Activated naive CD4-positive, alpha-beta T cell treated with anti-CD3 and anti-CD28 coated beads for 36 hours (primary cell): ENCODE measurements at regions not wholly inside any gene's neighbourhood (a gene's known extent, or its start where the extent isn't known, plus 50 kb on each side); places are given as distances from the start of the nearest gene placed in this dataset.

Experiments used
- CTCF ChIA-PET: fragments of 350-600 bp; sonication (Branson Sonifier 250); formaldehyde crosslinking; loops from one replicate; lab custom pipeline; 2021; ENCODE audit warnings: antibody characterized with exemption; lab: Charles Lee
- DNase-seq: peaks from one replicate; pipeline ENCODE4 v3.0.0-alpha.2; 2020
- H3K27ac Mint-ChIP-seq: one replicate; pipeline ENCODE4 v1.8.0; 2021; ENCODE audit warnings: mild to moderate bottlenecking, mixed read lengths
- H3K27me3 Mint-ChIP-seq: one replicate; pipeline ENCODE4 v1.8.0; 2021; ENCODE audit warnings: low read depth, mixed read lengths
- H3K36me3 Mint-ChIP-seq: one replicate; pipeline ENCODE4 v1.8.0; 2021; ENCODE audit warnings: low read depth, mixed read lengths
- H3K4me1 Mint-ChIP-seq: one replicate; pipeline ENCODE4 v1.8.0; 2021; ENCODE audit warnings: low read depth, mixed read lengths
- H3K4me3 Mint-ChIP-seq: one replicate; pipeline ENCODE4 v1.8.0; 2021; ENCODE audit warnings: mild to moderate bottlenecking, moderate library complexity, mixed read lengths
- H3K9me3 Mint-ChIP-seq: one replicate; pipeline ENCODE4 v1.8.0; 2021; ENCODE audit warnings: mixed read lengths
- intact Hi-C: fragments of 100-400 bp; cut with micrococcal nuclease; formaldehyde crosslinking; loops from one replicate; pipeline ENCODE4 v1.15.1; 2023

DNA sequence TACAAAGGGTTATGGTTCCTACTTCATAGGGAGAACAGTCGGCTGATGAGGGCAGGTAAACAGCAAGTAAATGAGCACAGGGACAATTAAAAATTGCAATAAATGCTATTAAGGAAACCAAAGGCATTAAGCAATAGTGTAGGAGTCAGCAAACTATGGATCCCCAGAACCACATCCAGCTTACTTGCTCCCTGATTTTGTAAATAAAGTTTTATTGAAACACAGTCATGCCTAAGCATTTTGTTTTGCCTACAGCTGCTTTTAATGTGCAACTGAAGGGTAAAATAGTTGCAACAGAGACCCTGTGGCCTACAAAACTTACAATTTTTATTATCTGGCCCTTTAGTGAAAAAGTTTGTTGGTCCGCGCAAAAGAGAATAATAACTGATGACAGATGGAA, 351.2 kb upstream of the NR2F2 start:
- Mint-ChIP-seq H3K27me3 (peaks cover 4% of the 10 kb centered on the region), H3K4me3 (no peak overlapping the region), H3K9me3 (no peaks in the 10 kb centered on the region), H3K36me3 (no peaks in the 10 kb centered on the region), H3K27ac (no peak overlapping the region), H3K4me1 (no peaks in the 10 kb centered on the region)
- DNase-seq: no peak
- intact Hi-C loops: no loop called here
- CTCF ChIA-PET: no interaction called here

GRCh38 chr15:95981209-95981608, 349.3 kb upstream of the NR2F2 start:
- Mint-ChIP-seq H3K27ac (no peak overlapping the region), H3K27me3 (peaks cover 5% of the 10 kb centered on the region), H3K4me3 (no peak overlapping the region), H3K9me3 (no peaks in the 10 kb centered on the region), H3K4me1 (no peaks in the 10 kb centered on the region), H3K36me3 (no peaks in the 10 kb centered on the region)
- CTCF ChIA-PET: no interaction called here
- DNase-seq: no peak
- intact Hi-C loops: no loop called here

DNA sequence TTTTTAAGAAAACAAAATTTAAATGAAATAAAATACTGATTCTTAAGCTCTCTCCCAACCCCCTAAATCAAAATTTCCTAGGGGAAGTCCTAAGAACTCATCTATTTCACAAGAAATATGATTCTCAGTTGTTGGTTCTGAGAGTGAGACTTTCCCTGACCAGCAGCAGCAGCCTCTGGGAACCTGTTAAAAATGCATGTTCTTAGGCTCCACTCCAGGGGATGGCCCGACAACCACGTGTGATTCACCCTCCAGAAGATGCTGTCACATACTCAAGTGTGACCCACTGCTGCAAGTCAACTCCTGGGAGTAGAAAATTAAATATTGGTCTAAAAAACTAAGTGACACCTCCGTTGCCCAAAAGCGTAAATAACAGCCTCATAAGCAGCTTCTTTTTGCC, 343.2 kb upstream of the NR2F2 start:
- Mint-ChIP-seq H3K36me3 (peaks cover 3% of the 10 kb centered on the region), H3K27ac (no peak overlapping the region), H3K27me3 (peaks cover 17% of the 10 kb centered on the region), H3K4me3 (no peak overlapping the region), H3K4me1 (peaks cover 3% of the 10 kb centered on the region), H3K9me3 (no peaks in the 10 kb centered on the region)
- intact Hi-C loops: no loop called here
- DNase-seq: no peak
- CTCF ChIA-PET: no interaction called here

GRCh38 chr15:95987886-95988573, 342.5 kb upstream of the NR2F2 start:
- Mint-ChIP-seq H3K4me3 (no peak overlapping the region), H3K27ac (no peak overlapping the region), H3K4me1 (peaks cover 3% of the 10 kb centered on the region), H3K27me3 (peaks cover 17% of the 10 kb centered on the region), H3K36me3 (peaks cover 3% of the 10 kb centered on the region), H3K9me3 (no peaks in the 10 kb centered on the region)
- CTCF ChIA-PET: no interaction called here
- intact Hi-C loops: no loop called here
- no peak for DNase-seq

GRCh38 chr15:95988574-95988887, 342.0 kb upstream of the NR2F2 start:
- Mint-ChIP-seq H3K4me1 (peaks cover 3% of the 10 kb centered on the region), H3K4me3 (no peak overlapping the region), H3K27me3 (peaks cover 17% of the 10 kb centered on the region), H3K9me3 (no peaks in the 10 kb centered on the region), H3K27ac (no peak overlapping the region), H3K36me3 (peaks cover 3% of the 10 kb centered on the region)
- CTCF ChIA-PET: no interaction called here
- intact Hi-C loops: no loop called here
- DNase-seq: no peak

GRCh38 chr15:95989392-95989791, 341.1 kb upstream of the NR2F2 start:
- H3K4me3 Mint-ChIP-seq: no peak overlapping the region
- H3K27ac Mint-ChIP-seq: no peak overlapping the region
- peaks cover 17% of the 10 kb centered on the region for H3K27me3 Mint-ChIP-seq
- peaks cover 3% of the 10 kb centered on the region for H3K36me3 Mint-ChIP-seq
- intact Hi-C loops: no loop called here
- DNase-seq: no peak
- CTCF ChIA-PET: no interaction called here
- H3K9me3 Mint-ChIP-seq: no peaks in the 10 kb centered on the region
- peaks cover 3% of the 10 kb centered on the region for H3K4me1 Mint-ChIP-seq

GRCh38 chr15:95990833-95991232, 339.7 kb upstream of the NR2F2 start:
- no peak for DNase-seq
- Mint-ChIP-seq H3K4me1 (peaks cover 13% of the 10 kb centered on the region), H3K4me3 (no peak overlapping the region), H3K9me3 (no peaks in the 10 kb centered on the region), H3K27me3 (peaks cover 19% of the 10 kb centered on the region), H3K36me3 (peaks cover 3% of the 10 kb centered on the region), H3K27ac (no peak overlapping the region)
- CTCF ChIA-PET: no interaction called here
- intact Hi-C loops: no loop called here

DNA sequence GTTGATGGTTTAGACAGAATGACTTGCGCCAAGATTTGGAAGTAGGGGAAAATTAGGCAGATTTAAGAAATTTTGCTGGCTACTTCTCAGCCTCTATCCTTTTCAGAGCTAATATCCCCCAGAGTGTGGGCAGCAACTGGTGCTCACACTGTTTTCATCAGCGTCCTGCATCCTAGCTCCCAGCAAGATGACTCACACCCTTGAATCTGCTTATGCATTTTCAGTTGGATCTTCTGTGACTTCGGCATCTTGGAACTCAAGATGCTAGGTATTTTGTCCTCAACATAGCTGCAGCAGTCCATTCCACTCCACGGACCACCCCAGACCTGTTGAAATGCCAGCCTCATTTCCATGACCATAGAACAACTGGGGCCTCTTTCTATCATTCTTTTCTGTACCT, 336.1 kb upstream of the NR2F2 start:
- Mint-ChIP-seq H3K27ac (no peak overlapping the region), H3K9me3 (no peaks in the 10 kb centered on the region), H3K4me1 (peaks cover 20% of the 10 kb centered on the region), H3K27me3 (peaks cover 30% of the 10 kb centered on the region), H3K36me3 (peaks cover 3% of the 10 kb centered on the region), H3K4me3 (no peak overlapping the region)
- CTCF ChIA-PET: no interaction called here
- no peak for DNase-seq
- intact Hi-C loops: no loop called here

DNA sequence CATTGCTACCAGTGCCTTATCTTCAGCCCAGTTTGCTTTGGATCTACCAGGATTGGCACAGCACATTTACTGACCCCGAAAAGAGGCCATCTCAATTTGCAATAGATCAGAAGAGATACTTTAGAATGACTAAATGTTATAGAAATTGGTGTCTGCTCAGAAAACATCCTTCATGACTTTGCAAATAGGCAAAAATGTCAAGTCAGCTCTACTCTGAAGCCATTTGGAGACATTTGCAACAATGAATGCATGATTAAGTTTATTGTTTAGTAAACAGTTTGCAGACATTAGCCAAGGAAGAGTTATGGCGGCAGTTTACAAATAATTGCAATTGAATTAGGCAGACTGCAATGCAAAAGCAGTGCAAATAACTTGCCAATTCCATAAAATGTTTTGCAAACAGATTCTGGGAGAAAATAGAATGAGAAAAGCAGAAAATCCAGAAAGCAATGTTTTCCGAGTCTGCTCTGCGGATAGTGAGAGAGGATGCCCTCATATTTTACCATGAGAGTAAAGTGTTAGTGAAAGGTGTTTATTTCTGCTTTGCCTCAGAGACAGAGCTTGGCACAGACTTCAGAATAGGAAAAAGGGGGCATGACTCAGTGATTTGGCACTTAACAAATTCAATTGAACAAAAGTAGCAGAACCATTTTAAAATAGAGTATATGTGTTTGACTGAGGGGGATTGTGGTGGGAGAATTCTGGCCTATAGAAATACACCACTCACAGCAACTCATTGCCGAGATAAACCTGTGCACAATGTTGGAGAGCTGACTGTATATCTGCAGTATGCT, 334.9 kb upstream of the NR2F2 start:
- CTCF ChIA-PET: no interaction called here
- peaks cover 27% of the 10 kb centered on the region for H3K27me3 Mint-ChIP-seq
- intact Hi-C loops: no loop called here
- no peak for DNase-seq
- H3K36me3 Mint-ChIP-seq: no peaks in the 10 kb centered on the region
- peaks cover 20% of the 10 kb centered on the region for H3K4me1 Mint-ChIP-seq
- no peak overlapping the region for H3K4me3 Mint-ChIP-seq
- no peak overlapping the region for H3K27ac Mint-ChIP-seq
- no peaks in the 10 kb centered on the region for H3K9me3 Mint-ChIP-seq

GRCh38 chr15:95996494-95996893, 334.0 kb upstream of the NR2F2 start:
- Mint-ChIP-seq H3K9me3 (no peaks in the 10 kb centered on the region), H3K36me3 (no peaks in the 10 kb centered on the region), H3K4me1 (peaks cover 20% of the 10 kb centered on the region), H3K4me3 (no peak overlapping the region), H3K27me3 (peaks cover 25% of the 10 kb centered on the region), H3K27ac (no peak overlapping the region)
- DNase-seq: peak; percentile 19
- CTCF ChIA-PET: no interaction called here
- intact Hi-C loops: no loop called here

DNA sequence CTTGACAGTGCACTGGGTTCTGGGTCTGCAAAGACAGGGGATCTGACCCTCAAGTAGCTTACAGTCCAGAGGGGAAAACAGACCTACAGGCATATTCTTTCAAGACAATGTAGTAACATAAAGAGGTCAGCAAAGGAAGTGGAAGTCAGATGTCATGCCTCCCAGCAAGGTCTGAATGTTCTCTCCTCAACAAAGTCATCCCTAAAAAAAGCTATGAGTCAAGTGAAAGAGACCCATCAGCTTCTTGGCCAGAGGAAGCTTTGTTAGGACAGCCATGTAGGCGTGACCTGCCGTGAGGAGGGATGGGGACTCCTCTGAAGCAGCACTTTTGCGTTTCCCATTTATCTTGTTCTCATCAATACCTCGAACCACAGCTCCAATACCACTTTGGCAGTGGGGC, 331.6 kb upstream of the NR2F2 start:
- no peak overlapping the region for H3K27ac Mint-ChIP-seq
- CTCF ChIA-PET: no interaction called here
- H3K9me3 Mint-ChIP-seq: no peaks in the 10 kb centered on the region
- no peak for DNase-seq
- intact Hi-C loops: no loop called here
- peaks cover 32% of the 10 kb centered on the region for H3K27me3 Mint-ChIP-seq
- peaks cover 20% of the 10 kb centered on the region for H3K4me1 Mint-ChIP-seq
- H3K4me3 Mint-ChIP-seq: no peak overlapping the region
- no peaks in the 10 kb centered on the region for H3K36me3 Mint-ChIP-seq

- no peaks in the 10 kb centered on the region for H3K4me1 Mint-ChIP-seq
- CTCF ChIA-PET: no interaction called here
- H3K27ac Mint-ChIP-seq: no peak overlapping the region
- no peaks in the 10 kb centered on the region for H3K9me3 Mint-ChIP-seq
- H3K4me3 Mint-ChIP-seq: no peak overlapping the region
- H3K27me3 Mint-ChIP-seq: peaks cover 42% of the 10 kb centered on the region
- H3K36me3 Mint-ChIP-seq: no peaks in the 10 kb centered on the region
- DNase-seq: no peak
- intact Hi-C loops: no loop called here
These were observed 327.3 kb upstream of the NR2F2 start for GRCh38 chr15:96002890-96003859.
